Bronchial epithelial cell (primary cell): ENCODE measurements at regions not wholly inside any gene's neighbourhood (a gene's known extent, or its start where the extent isn't known, plus 50 kb on each side); places are given as distances from the start of the nearest gene placed in this dataset.
"Not testable (repeated sequence)": the region's sequence is repeated elsewhere in the genome, so short reads cannot be mapped to it uniquely, and the experiment has no call there.

Source experiments
- DNase-seq: peaks from one replicate; pipeline ENCODE4 v3.0.0-alpha.2; 2010; ENCODE audit warnings: low read depth
- FAIRE-seq: peaks from 2 replicates; lab custom pipeline; 2011; peaks lifted over from hg19 to GRCh38; lab: Jason Lieb, UNC
- H3K27me3 ChIP-seq: 2 replicates; pipeline ENCODE4 v1.5.1; 2011; ENCODE audit warnings: low read length; ENCODE audit not compliant: control insufficient read depth, insufficient read depth
- H3K36me3 ChIP-seq: 2 replicates; pipeline ENCODE4 v1.5.1; 2011; ENCODE audit warnings: low read length; ENCODE audit not compliant: control insufficient read depth, insufficient read depth
- H3K4me3 ChIP-seq: 2 replicates; pipeline ENCODE4 v1.5.1; 2011; ENCODE audit warnings: mild to moderate bottlenecking, low read depth, low read length, control low read depth
- CTCF ChIP-seq: IDR thresholded peaks from 2 replicates; pipeline ENCODE4 v1.5.1; 2011; ENCODE audit warnings: mild to moderate bottlenecking, moderate library complexity, low read length, control low read depth, inconsistent platforms; ENCODE audit not compliant: insufficient read depth, severe bottlenecking

- H3K36me3 ChIP-seq = no peaks in the 10 kb centered on the region
- no peak for FAIRE-seq
These were observed 543.0 kb upstream of the TUSC1 start for GRCh38 chr9:26221290-26221689.

GRCh38 chr9:26220367-26220766, 542.1 kb upstream of the TUSC1 start:
- Histone ChIP-seq H3K36me3 (no peaks in the 10 kb centered on the region), H3K4me3 (no peak overlapping the region), H3K27me3 (no peaks in the 10 kb centered on the region)
- DNase-seq (no peak), FAIRE-seq (no peak)
- no peak for TF ChIP-seq CTCF

More at GRCh38 chr9:26221290-26221689, 543.0 kb upstream of the TUSC1 start:
- H3K27me3 ChIP-seq = no peaks in the 10 kb centered on the region
- no peak for TF ChIP-seq CTCF
- H3K4me3 ChIP-seq = no peak overlapping the region
- DNase-seq = no peak

- Histone ChIP-seq H3K4me3 (no peak overlapping the region), H3K27me3 (no peaks in the 10 kb centered on the region), H3K36me3 (no peaks in the 10 kb centered on the region)
- no peak for DNase-seq
- TF ChIP-seq CTCF = no peak
- no peak for FAIRE-seq
These were observed 541.7 kb upstream of the TUSC1 start for GRCh38 chr9:26219961-26220360.

GRCh38 chr9:26216702-26217101, 538.5 kb upstream of the TUSC1 start:
- no peak for TF ChIP-seq CTCF
- Histone ChIP-seq H3K36me3 (no peaks in the 10 kb centered on the region), H3K4me3 (no peak overlapping the region), H3K27me3 (no peaks in the 10 kb centered on the region)
- DNase-seq = no peak
- FAIRE-seq = no peak

- H3K4me3 ChIP-seq, FAIRE-seq, DNase-seq, H3K27me3 ChIP-seq, H3K36me3 ChIP-seq: not testable (repeated sequence)
These were observed 536.6 kb upstream of the TUSC1 start for GRCh38 chr9:26214713-26215444.

GRCh38 chr9:26210338-26210851, 532.2 kb upstream of the TUSC1 start:
- DNase-seq (no peak), FAIRE-seq (peak; percentile 47)
- Histone ChIP-seq H3K4me3 (no peak overlapping the region), H3K27me3 (no peaks in the 10 kb centered on the region), H3K36me3 (no peaks in the 10 kb centered on the region)
- TF ChIP-seq CTCF = no peak
